ENCODE measurements at regions not wholly inside any gene's neighbourhood (a gene's known extent, or its start where the extent isn't known, plus 50 kb on each side); places are given as distances from the start of the nearest gene placed in this dataset.

GRCh38 chr3:1903111-1903510, 195.6 kb upstream of the CNTN4 start:
- FAIRE-seq (no peak), DNase-seq (ENCODE audit: low read depth, low spot score) (no peak)
- no peaks in the 10 kb centered on the region for H4K20me1 ChIP-seq (replicated peaks; ENCODE audit: control insufficient read depth, extremely low read depth, insufficient read depth, low read length)
- CTCF ChIA-PET = no interaction called here
- no peaks in the 10 kb centered on the region for H3K4me1 ChIP-seq (ENCODE audit: control insufficient read depth, extremely low read depth, insufficient read depth, low read length)
- no peak for TF ChIP-seq GATA2 (IDR thresholded peaks at IDR 0.05; ENCODE audit: insufficient read depth, insufficient read length, low read depth, low read length)
- no peak for TF ChIP-seq EZH2 (IDR thresholded peaks at IDR 0.05; ENCODE audit: borderline replicate concordance, low read depth, low read length, severe bottlenecking)
- no peak for TF ChIP-seq MYC (IDR thresholded peaks at IDR 0.05; ENCODE audit: low read depth, low read length)
- TF ChIP-seq JUN (IDR thresholded peaks at IDR 0.05; ENCODE audit: borderline replicate concordance, insufficient read depth, insufficient read length, low read depth) = no peak
- no peak for TF ChIP-seq POLR2AphosphoS5 (IDR thresholded peaks at IDR 0.05; ENCODE audit: insufficient read depth, low read depth, low read length)
- no peak for TF ChIP-seq MAX (IDR thresholded peaks at IDR 0.05; ENCODE audit: insufficient read depth, insufficient read length)
- no peak for TF ChIP-seq POLR2A (IDR thresholded peaks at IDR 0.05; ENCODE audit: low read depth, low read length)
- no peak for TF ChIP-seq CTCF (IDR thresholded peaks at IDR 0.05; ENCODE audit: extremely low read depth in 1 of 2, insufficient read depth in 1 of 2, low read depth in 1 of 2, low read length in 2 of 2)
- TF ChIP-seq FOS (IDR thresholded peaks at IDR 0.05; ENCODE audit: borderline replicate concordance, insufficient read depth, low read length) = no peak
- no peak overlapping the region for H3K9ac ChIP-seq (replicated peaks; ENCODE audit: extremely low read depth, insufficient read depth, low read length)
- no peak overlapping the region for H3K4me3 ChIP-seq (replicated peaks in 1 of 3; ENCODE audit: insufficient read depth in 1 of 3, low read depth in 1 of 3, low read length in 3 of 3)
- no peak overlapping the region for H2AFZ ChIP-seq (ENCODE audit: low read depth, low read length)
- no peaks in the 10 kb centered on the region for H3K9me1 ChIP-seq (replicated peaks; ENCODE audit: control insufficient read depth, extremely low read depth, insufficient read depth, low read length)
- intact Hi-C loops (cut with micrococcal nuclease) (no loop called here), dilution Hi-C loops (cut with MboI; ENCODE audit: extremely low pct_ligation_motif_present, low sequenced_read_pairs) (no loop called here)
- peaks cover 7% of the 10 kb centered on the region for H3K9me3 ChIP-seq (replicated peaks; ENCODE audit: control insufficient read depth, insufficient read depth, low read length)
- H3K4me2 ChIP-seq (ENCODE audit: insufficient read depth, low read length) = no peak overlapping the region
- no TSS peak for BruUV-seq (replicated peaks)
- no peaks in the 10 kb centered on the region for H3K36me3 ChIP-seq (ENCODE audit: control insufficient read depth in 2 of 2, extremely low read depth in 1 of 2, insufficient read depth in 2 of 2, low read length in 2 of 2)
- H3K27ac ChIP-seq (ENCODE audit: insufficient read depth, low read depth, low read length) = no peak overlapping the region
- H3K79me2 ChIP-seq (ENCODE audit: control insufficient read depth, insufficient read depth, low read length) = no peaks in the 10 kb centered on the region
- POLR2A ChIA-PET = no interaction called here
- H3K27me3 ChIP-seq (ENCODE audit: control insufficient read depth in 2 of 2, insufficient read depth in 2 of 2, low read length in 2 of 2) = no peaks in the 10 kb centered on the region
